ENCODE measurements at regions not wholly inside any gene's neighbourhood (a gene's known extent, or its start where the extent isn't known, plus 50 kb on each side); places are given as distances from the start of the nearest gene placed in this dataset.

GRCh38 chr9:80502306-80502705 is 930.5 kb downstream of the TLE4 start:
- DNase-seq (ENCODE audit: low spot score) = no peak
- no peak for TF ChIP-seq CTCF (IDR thresholded peaks at IDR 0.05; ENCODE audit: extremely low read depth, missing control alignments)

GRCh38 chr9:80501635-80502034 is 929.9 kb downstream of the TLE4 start:
- no peak for TF ChIP-seq CTCF (IDR thresholded peaks at IDR 0.05; ENCODE audit: extremely low read depth, missing control alignments)
- DNase-seq (ENCODE audit: low spot score) = no peak

- TF ChIP-seq CTCF (IDR thresholded peaks at IDR 0.05; ENCODE audit: extremely low read depth, missing control alignments) = no peak
- no peak for DNase-seq (ENCODE audit: low spot score)
Measured at GRCh38 chr9:80500300-80500699, 928.5 kb downstream of the TLE4 start.

GRCh38 chr9:80498001-80498555 is 926.3 kb downstream of the TLE4 start:
- DNase-seq (ENCODE audit: low spot score) = no peak
- TF ChIP-seq CTCF (IDR thresholded peaks at IDR 0.05; ENCODE audit: extremely low read depth, missing control alignments) = no peak

GRCh38 chr9:80496901-80497556 is 925.3 kb downstream of the TLE4 start:
- no peak for DNase-seq (ENCODE audit: low spot score)
- TF ChIP-seq CTCF (IDR thresholded peaks at IDR 0.05; ENCODE audit: extremely low read depth, missing control alignments) = no peak

GRCh38 chr9:80493258-80493657 is 921.5 kb downstream of the TLE4 start:
- DNase-seq (ENCODE audit: low spot score) = no peak
- no peak for TF ChIP-seq CTCF (IDR thresholded peaks at IDR 0.05; ENCODE audit: extremely low read depth, missing control alignments)

GRCh38 chr9:80492221-80492620 is 920.5 kb downstream of the TLE4 start:
- DNase-seq (ENCODE audit: low spot score) = no peak
- TF ChIP-seq CTCF (IDR thresholded peaks at IDR 0.05; ENCODE audit: extremely low read depth, missing control alignments) = no peak
